ENCODE measurements at regions not wholly inside any gene's neighbourhood (a gene's known extent, or its start where the extent isn't known, plus 50 kb on each side); places are given as distances from the start of the nearest gene placed in this dataset.
A peak's percentile ranks its signal among the peaks of the same experiment; 100 is the strongest.
"Not testable (repeated sequence)": the region's sequence is repeated elsewhere in the genome, so short reads cannot be mapped to it uniquely, and the experiment has no call there.

DNA sequence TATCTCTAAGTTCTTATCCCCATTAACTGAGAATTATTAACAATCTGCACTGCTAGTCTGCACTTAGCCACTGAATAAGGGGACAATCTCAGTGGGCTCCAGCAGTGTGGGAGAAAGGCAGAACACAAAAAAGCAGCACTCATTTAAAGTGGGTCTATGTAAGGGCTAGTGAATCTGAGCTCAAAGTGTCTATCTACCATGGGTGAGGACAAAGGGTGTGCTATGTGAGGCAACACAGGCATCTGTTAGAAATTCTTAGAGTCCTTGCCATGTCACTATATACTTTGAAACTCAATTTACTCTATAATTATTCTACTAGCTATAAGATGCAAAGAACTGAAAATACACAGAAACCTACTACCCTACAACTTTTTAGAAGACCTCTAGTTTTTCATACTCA lies 135.8 kb upstream of the TMEM168 start:
- H3K4me1 ChIP-seq (ENCODE audit: insufficient read depth), result peaks cover 7% of the 10 kb centered on the region
- Mint-ChIP-seq H3K27ac (no peak overlapping the region), H3K4me1 (peaks cover 8% of the 10 kb centered on the region), H3K36me3 (ENCODE audit: low read depth) (peaks cover 9% of the 10 kb centered on the region; the same call in 2 of the 3 replicates), H3K27me3 (ENCODE audit: insufficient read depth, low read depth, poor library complexity) (peaks cover 2% of the 10 kb centered on the region), H3K9me3 (peaks cover 9% of the 10 kb centered on the region; the same call in 2 of the 3 replicates), H3K4me3 (no peak overlapping the region)
- H3K27ac ChIP-seq (ENCODE audit: low read depth), result no peak overlapping the region
- H3K4me3 ChIP-seq, result no peak overlapping the region
- DNase-seq (ENCODE audit: low spot score) (no peak), ATAC-seq (no peak)
- TF ChIP-seq JUNB (IDR thresholded peaks at IDR 0.05; ENCODE audit: unreplicated experiment), result no peak
- no peak for TF ChIP-seq EZH2phosphoT487 (IDR thresholded peaks at IDR 0.05; ENCODE audit: unreplicated experiment)
- no peaks in the 10 kb centered on the region for H3F3A ChIP-seq (replicated peaks; ENCODE audit: low read depth)
- peaks cover 48% of the 10 kb centered on the region for H3K79me2 ChIP-seq (replicated peaks; ENCODE audit: insufficient read depth)
- no peaks in the 10 kb centered on the region for H3K27me3 ChIP-seq (ENCODE audit: insufficient read depth)
- peaks cover 13% of the 10 kb centered on the region for H4K20me1 ChIP-seq (replicated peaks; ENCODE audit: insufficient read depth)
- H2AFZ ChIP-seq, result no peak overlapping the region
- H3K4me2 ChIP-seq, result no peak overlapping the region
- H3K9me2 ChIP-seq (ENCODE audit: insufficient read depth), result no peaks in the 10 kb centered on the region
- no peaks in the 10 kb centered on the region for H3K36me3 ChIP-seq (ENCODE audit: insufficient read depth)

DNA sequence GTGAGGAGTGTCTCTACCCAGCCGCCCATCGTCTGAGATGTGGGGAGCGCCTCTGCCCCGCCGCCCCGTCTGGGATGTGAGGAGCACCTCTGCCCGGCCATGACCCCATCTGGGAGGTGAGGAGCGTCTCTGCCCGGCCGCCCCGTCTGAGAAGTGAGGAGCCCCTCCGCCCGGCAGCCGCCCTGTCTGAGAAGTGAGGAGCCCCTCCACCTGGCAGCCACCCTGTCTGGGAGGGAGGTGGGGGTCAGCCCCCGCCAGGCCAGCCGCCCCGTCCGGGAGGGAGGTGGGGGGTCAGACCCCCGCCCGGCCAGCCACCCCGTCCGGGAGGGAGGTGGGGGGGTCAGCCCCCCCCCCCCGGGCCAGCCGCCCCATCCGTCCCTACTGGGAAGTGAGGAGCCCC lies 132.4 kb upstream of the TMEM168 start:
- not testable (repeated sequence) for H3K4me1 Mint-ChIP-seq; H3K9me2 ChIP-seq (ENCODE audit: insufficient read depth); H3K27ac ChIP-seq (ENCODE audit: low read depth); DNase-seq (ENCODE audit: low spot score); H2AFZ ChIP-seq; H3K27me3 ChIP-seq (ENCODE audit: insufficient read depth); H3K4me1 ChIP-seq (ENCODE audit: insufficient read depth); H3K4me3 Mint-ChIP-seq; H3K27ac Mint-ChIP-seq; ATAC-seq; H3K36me3 ChIP-seq (ENCODE audit: insufficient read depth); H3K4me2 ChIP-seq; H3K4me3 ChIP-seq; H3F3A ChIP-seq (replicated peaks; ENCODE audit: low read depth); H3K27me3 Mint-ChIP-seq (ENCODE audit: insufficient read depth, low read depth, poor library complexity)
- Histone ChIP-seq H3K79me2 (replicated peaks; ENCODE audit: insufficient read depth) (peaks cover 43% of the 10 kb centered on the region), H4K20me1 (replicated peaks; ENCODE audit: insufficient read depth) (peaks cover 13% of the 10 kb centered on the region)
- Mint-ChIP-seq H3K36me3 (ENCODE audit: low read depth) (peaks cover 15% of the 10 kb centered on the region; the same call in 2 of the 3 replicates), H3K9me3 (peaks cover 12% of the 10 kb centered on the region; the same call in 2 of the 3 replicates)

DNA sequence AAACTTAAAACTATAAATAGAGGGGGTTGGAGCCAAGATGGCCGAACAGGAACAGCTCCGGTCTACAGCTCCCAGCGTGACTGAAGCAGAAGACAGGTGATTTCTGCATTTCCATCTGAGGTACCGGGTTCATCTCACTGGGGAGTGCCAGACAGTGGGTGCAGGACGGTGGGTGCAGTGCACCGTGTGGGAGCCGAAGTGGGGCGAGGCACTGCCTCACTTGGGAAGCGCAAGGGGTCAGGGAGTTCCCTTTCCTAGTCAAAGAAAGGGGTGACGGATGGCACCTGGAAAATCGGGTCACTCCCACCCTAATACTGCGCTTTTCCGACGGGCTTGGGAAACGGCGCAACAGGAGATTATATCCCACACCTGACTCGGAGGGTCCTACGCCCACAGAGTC lies 126.2 kb upstream of the TMEM168 start:
- not testable (repeated sequence) for DNase-seq (ENCODE audit: low spot score); H3K4me2 ChIP-seq; H3K27ac Mint-ChIP-seq; H3K4me3 ChIP-seq; H2AFZ ChIP-seq; H3F3A ChIP-seq (replicated peaks; ENCODE audit: low read depth); H3K36me3 ChIP-seq (ENCODE audit: insufficient read depth); H3K4me3 Mint-ChIP-seq; H3K9me2 ChIP-seq (ENCODE audit: insufficient read depth); H3K27ac ChIP-seq (ENCODE audit: low read depth); H3K27me3 ChIP-seq (ENCODE audit: insufficient read depth); H4K20me1 ChIP-seq (replicated peaks; ENCODE audit: insufficient read depth); H3K4me1 Mint-ChIP-seq; ATAC-seq; H3K4me1 ChIP-seq (ENCODE audit: insufficient read depth); H3K27me3 Mint-ChIP-seq (ENCODE audit: insufficient read depth, low read depth, poor library complexity)
- H3K79me2 ChIP-seq (replicated peaks; ENCODE audit: insufficient read depth), result peaks cover 40% of the 10 kb centered on the region
- Mint-ChIP-seq H3K9me3 (peaks cover 18% of the 10 kb centered on the region), H3K36me3 (ENCODE audit: low read depth) (peaks cover 46% of the 10 kb centered on the region)

DNA sequence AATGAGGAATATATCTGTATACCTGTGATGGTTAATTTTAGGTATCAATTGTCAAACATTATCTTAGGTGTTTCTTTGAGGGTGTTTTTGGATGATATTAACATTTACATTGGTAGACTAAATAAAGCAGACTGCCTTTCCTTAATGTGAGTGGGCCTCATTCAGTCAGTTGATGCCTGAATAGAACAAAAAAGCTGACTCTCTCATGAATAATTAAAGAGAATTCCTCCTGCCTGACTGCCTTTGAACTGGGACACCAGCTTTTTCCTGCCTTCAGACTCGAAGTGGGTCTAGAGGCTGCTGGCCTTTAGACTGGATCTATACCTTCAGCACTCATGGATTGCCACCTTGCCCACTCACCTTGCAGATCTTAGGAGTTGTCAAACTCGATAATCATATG lies 117.9 kb upstream of the TMEM168 start:
- DNase-seq (ENCODE audit: low spot score), result peak; percentile 54
- Histone ChIP-seq H3K27ac (ENCODE audit: low read depth) (no peak overlapping the region), H3K4me3 (no peak overlapping the region), H3K4me1 (ENCODE audit: insufficient read depth) (peaks cover 12% of the 10 kb centered on the region; the same call in 1 of the 2 replicates), H3K36me3 (ENCODE audit: insufficient read depth) (no peaks in the 10 kb centered on the region), H3K79me2 (replicated peaks; ENCODE audit: insufficient read depth) (peaks cover 11% of the 10 kb centered on the region; the same call in 1 of the 2 replicates), H3K27me3 (ENCODE audit: insufficient read depth) (no peaks in the 10 kb centered on the region), H3K9me2 (ENCODE audit: insufficient read depth) (no peaks in the 10 kb centered on the region), H4K20me1 (replicated peaks; ENCODE audit: insufficient read depth) (no peaks in the 10 kb centered on the region), H3K4me2 (peak overlapping the region; percentile 13; the same call in 1 of the 2 replicates), H3F3A (replicated peaks; ENCODE audit: low read depth) (no peaks in the 10 kb centered on the region), H2AFZ (no peak overlapping the region)
- TF ChIP-seq, protein P1, sequence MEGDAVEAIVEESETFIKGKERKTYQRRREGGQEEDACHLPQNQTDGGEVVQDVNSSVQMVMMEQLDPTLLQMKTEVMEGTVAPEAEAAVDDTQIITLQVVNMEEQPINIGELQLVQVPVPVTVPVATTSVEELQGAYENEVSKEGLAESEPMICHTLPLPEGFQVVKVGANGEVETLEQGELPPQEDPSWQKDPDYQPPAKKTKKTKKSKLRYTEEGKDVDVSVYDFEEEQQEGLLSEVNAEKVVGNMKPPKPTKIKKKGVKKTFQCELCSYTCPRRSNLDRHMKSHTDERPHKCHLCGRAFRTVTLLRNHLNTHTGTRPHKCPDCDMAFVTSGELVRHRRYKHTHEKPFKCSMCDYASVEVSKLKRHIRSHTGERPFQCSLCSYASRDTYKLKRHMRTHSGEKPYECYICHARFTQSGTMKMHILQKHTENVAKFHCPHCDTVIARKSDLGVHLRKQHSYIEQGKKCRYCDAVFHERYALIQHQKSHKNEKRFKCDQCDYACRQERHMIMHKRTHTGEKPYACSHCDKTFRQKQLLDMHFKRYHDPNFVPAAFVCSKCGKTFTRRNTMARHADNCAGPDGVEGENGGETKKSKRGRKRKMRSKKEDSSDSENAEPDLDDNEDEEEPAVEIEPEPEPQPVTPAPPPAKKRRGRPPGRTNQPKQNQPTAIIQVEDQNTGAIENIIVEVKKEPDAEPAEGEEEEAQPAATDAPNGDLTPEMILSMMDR (conservative IDR thresholded peaks at IDR 0.05; ENCODE audit: low read depth in 2 of 2), result no peak
- TF ChIP-seq, protein P2, sequence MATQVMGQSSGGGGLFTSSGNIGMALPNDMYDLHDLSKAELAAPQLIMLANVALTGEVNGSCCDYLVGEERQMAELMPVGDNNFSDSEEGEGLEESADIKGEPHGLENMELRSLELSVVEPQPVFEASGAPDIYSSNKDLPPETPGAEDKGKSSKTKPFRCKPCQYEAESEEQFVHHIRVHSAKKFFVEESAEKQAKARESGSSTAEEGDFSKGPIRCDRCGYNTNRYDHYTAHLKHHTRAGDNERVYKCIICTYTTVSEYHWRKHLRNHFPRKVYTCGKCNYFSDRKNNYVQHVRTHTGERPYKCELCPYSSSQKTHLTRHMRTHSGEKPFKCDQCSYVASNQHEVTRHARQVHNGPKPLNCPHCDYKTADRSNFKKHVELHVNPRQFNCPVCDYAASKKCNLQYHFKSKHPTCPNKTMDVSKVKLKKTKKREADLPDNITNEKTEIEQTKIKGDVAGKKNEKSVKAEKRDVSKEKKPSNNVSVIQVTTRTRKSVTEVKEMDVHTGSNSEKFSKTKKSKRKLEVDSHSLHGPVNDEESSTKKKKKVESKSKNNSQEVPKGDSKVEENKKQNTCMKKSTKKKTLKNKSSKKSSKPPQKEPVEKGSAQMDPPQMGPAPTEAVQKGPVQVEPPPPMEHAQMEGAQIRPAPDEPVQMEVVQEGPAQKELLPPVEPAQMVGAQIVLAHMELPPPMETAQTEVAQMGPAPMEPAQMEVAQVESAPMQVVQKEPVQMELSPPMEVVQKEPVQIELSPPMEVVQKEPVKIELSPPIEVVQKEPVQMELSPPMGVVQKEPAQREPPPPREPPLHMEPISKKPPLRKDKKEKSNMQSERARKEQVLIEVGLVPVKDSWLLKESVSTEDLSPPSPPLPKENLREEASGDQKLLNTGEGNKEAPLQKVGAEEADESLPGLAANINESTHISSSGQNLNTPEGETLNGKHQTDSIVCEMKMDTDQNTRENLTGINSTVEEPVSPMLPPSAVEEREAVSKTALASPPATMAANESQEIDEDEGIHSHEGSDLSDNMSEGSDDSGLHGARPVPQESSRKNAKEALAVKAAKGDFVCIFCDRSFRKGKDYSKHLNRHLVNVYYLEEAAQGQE (IDR thresholded peaks at IDR 0.05; ENCODE audit: unreplicated experiment), result no peak
- no peak overlapping the region for H3K4me3 Mint-ChIP-seq
- H3K27me3 Mint-ChIP-seq (ENCODE audit: insufficient read depth, low read depth, poor library complexity), result no peaks in the 10 kb centered on the region
- peaks cover 22% of the 10 kb centered on the region; the same call in 2 of the 3 replicates for H3K36me3 Mint-ChIP-seq (ENCODE audit: low read depth)
- H3K4me1 Mint-ChIP-seq, result peaks cover 12% of the 10 kb centered on the region; the same call in 2 of the 3 replicates
- peaks cover 3% of the 10 kb centered on the region; the same call in 1 of the 3 replicates for H3K9me3 Mint-ChIP-seq
- ATAC-seq, result peak; percentile 64
- peak overlapping the region; percentile 50 for H3K27ac Mint-ChIP-seq

Data from GM23338 (cell line).